ENCODE measurements at regions not wholly inside any gene's neighbourhood (a gene's known extent, or its start where the extent isn't known, plus 50 kb on each side); places are given as distances from the start of the nearest gene placed in this dataset.

GRCh38 chr1:242784084-242784483 is 259.6 kb upstream of the PLD5 start:
- intact Hi-C loops (cut with micrococcal nuclease; ENCODE audit: unreplicated experiment): no loop called here
- no peak overlapping the region for H3K27ac Mint-ChIP-seq (ENCODE audit: unreplicated experiment)

GRCh38 chr1:242774256-242774655 is 249.8 kb upstream of the PLD5 start:
- intact Hi-C loops (cut with micrococcal nuclease; ENCODE audit: unreplicated experiment): no loop called here
- CTCF ChIA-PET: interaction anchor here (0.6 kb wide), 1 partner anchor 15 kb away, joined by 3 read pairs; no protein-coding TSS in a partner anchor
- no TSS peak for BruUV-seq (replicated peaks)
- Mint-ChIP-seq H3K4me3 (ENCODE audit: low read depth, unreplicated experiment) (no peak overlapping the region), H3K27me3 (ENCODE audit: unreplicated experiment) (no peaks in the 10 kb centered on the region), H3K36me3 (ENCODE audit: insufficient read depth, unreplicated experiment) (no peaks in the 10 kb centered on the region), H3K4me1 (ENCODE audit: low read depth, unreplicated experiment) (no peaks in the 10 kb centered on the region), H3K9me3 (ENCODE audit: low read depth, unreplicated experiment) (no peaks in the 10 kb centered on the region), H3K27ac (ENCODE audit: unreplicated experiment) (no peak overlapping the region)
- no peak for TF ChIP-seq CTCF (IDR thresholded peaks at IDR 0.05; ENCODE audit: unreplicated experiment)
- no peak for DNase-seq

More at GRCh38 chr1:242784084-242784483, 259.6 kb upstream of the PLD5 start:
- Mint-ChIP-seq H3K4me3 (ENCODE audit: low read depth, unreplicated experiment) (no peak overlapping the region), H3K27me3 (ENCODE audit: unreplicated experiment) (no peaks in the 10 kb centered on the region), H3K4me1 (ENCODE audit: low read depth, unreplicated experiment) (no peaks in the 10 kb centered on the region), H3K36me3 (ENCODE audit: insufficient read depth, unreplicated experiment) (no peaks in the 10 kb centered on the region), H3K9me3 (ENCODE audit: low read depth, unreplicated experiment) (peaks cover 5% of the 10 kb centered on the region)
- BruUV-seq (replicated peaks): no TSS peak
- no peak for DNase-seq
- CTCF ChIA-PET: no interaction called here
- TF ChIP-seq CTCF (IDR thresholded peaks at IDR 0.05; ENCODE audit: unreplicated experiment): no peak

GRCh38 chr1:242770366-242770765 is 245.9 kb upstream of the PLD5 start:
- no peak for TF ChIP-seq CTCF (IDR thresholded peaks at IDR 0.05; ENCODE audit: unreplicated experiment)
- Mint-ChIP-seq H3K36me3 (ENCODE audit: insufficient read depth, unreplicated experiment) (no peaks in the 10 kb centered on the region), H3K4me3 (ENCODE audit: low read depth, unreplicated experiment) (no peak overlapping the region), H3K27me3 (ENCODE audit: unreplicated experiment) (no peaks in the 10 kb centered on the region), H3K27ac (ENCODE audit: unreplicated experiment) (no peak overlapping the region), H3K4me1 (ENCODE audit: low read depth, unreplicated experiment) (no peaks in the 10 kb centered on the region), H3K9me3 (ENCODE audit: low read depth, unreplicated experiment) (peaks cover 3% of the 10 kb centered on the region)
- DNase-seq: no peak
- CTCF ChIA-PET: interaction anchor here (0.8 kb wide), 1 partner anchor 25 kb away, joined by 3 read pairs; no protein-coding TSS in a partner anchor
- no TSS peak for BruUV-seq (replicated peaks)
- intact Hi-C loops (cut with micrococcal nuclease; ENCODE audit: unreplicated experiment): no loop called here

GRCh38 chr1:242764161-242764560 is 239.7 kb upstream of the PLD5 start:
- no peak for TF ChIP-seq CTCF (IDR thresholded peaks at IDR 0.05; ENCODE audit: unreplicated experiment)
- H3K4me1 Mint-ChIP-seq (ENCODE audit: low read depth, unreplicated experiment): no peaks in the 10 kb centered on the region
- no peaks in the 10 kb centered on the region for H3K27me3 Mint-ChIP-seq (ENCODE audit: unreplicated experiment)
- H3K27ac Mint-ChIP-seq (ENCODE audit: unreplicated experiment): no peak overlapping the region
- DNase-seq: no peak
- H3K4me3 Mint-ChIP-seq (ENCODE audit: low read depth, unreplicated experiment): no peak overlapping the region
- no TSS peak for BruUV-seq (replicated peaks)
- intact Hi-C loops (cut with micrococcal nuclease; ENCODE audit: unreplicated experiment): no loop called here
- H3K36me3 Mint-ChIP-seq (ENCODE audit: insufficient read depth, unreplicated experiment): no peaks in the 10 kb centered on the region
- CTCF ChIA-PET: no interaction called here
- H3K9me3 Mint-ChIP-seq (ENCODE audit: low read depth, unreplicated experiment): peaks cover 6% of the 10 kb centered on the region
